Suprapubic skin (tissue), 4 donors: ENCODE measurements at regions not wholly inside any gene's neighbourhood (a gene's known extent, or its start where the extent isn't known, plus 50 kb on each side); places are given as distances from the start of the nearest gene placed in this dataset.

ENCODE experiments used
- DNase-seq, 2 donors: peaks; one replicate each; pipeline ENCODE4 v3.0.0-alpha.2; 2019; ENCODE audit warnings: low spot score in 2 of 2
- H3K27ac ChIP-seq: fragments of 200-600 bp; sonication (generic); one replicate; pipeline ENCODE4 v1.5.1; 2019
- H3K27me3 ChIP-seq: fragments of 200-600 bp; sonication (generic); one replicate; pipeline ENCODE4 v1.5.1; 2019
- H3K36me3 ChIP-seq: fragments of 200-600 bp; sonication (generic); one replicate; pipeline ENCODE4 v1.5.1; 2019
- H3K4me1 ChIP-seq: fragments of 200-600 bp; sonication (generic); one replicate; pipeline ENCODE4 v1.5.1; 2019
- H3K4me3 ChIP-seq: fragments of 200-600 bp; sonication (generic); one replicate; pipeline ENCODE4 v1.5.1; 2019; ENCODE audit warnings: mild to moderate bottlenecking
- H3K9me3 ChIP-seq: fragments of 200-600 bp; sonication (generic); one replicate; pipeline ENCODE4 v1.5.1; 2019
- EP300 ChIP-seq: sonication (generic); formaldehyde crosslinking; IDR thresholded peaks from one replicate; pipeline ENCODE4 v1.6.1; 2017; ENCODE audit warnings: antibody characterized with exemption
- POLR2A ChIP-seq, 2 donors: fragments of 450-650 bp; IDR thresholded peaks; one replicate each; pipeline ENCODE4 v1.6.1; 2017; ENCODE audit warnings: antibody characterized with exemption in 2 of 2, mild to moderate bottlenecking in 2 of 2, moderate library complexity in 2 of 2
- POLR2AphosphoS5 ChIP-seq, 3 donors: sonication (generic); formaldehyde crosslinking; IDR thresholded peaks; one replicate each; pipeline ENCODE4 v1.6.1; 2017; ENCODE audit warnings: antibody characterized with exemption in 3 of 3
- WGBS: methylation state at CpG from one replicate; pipeline ENCODE4 v1.1.5; 2018; 5-methylcytosine and 5-hydroxymethylcytosine counted together
- TF ChIP-seq, protein P1 (sequence below), 2 donors: fragments of 200-600 bp in 1 of 2; fragments of 450-650 bp in 1 of 2; sonication (generic) in 1 of 2; IDR thresholded peaks; one replicate each; pipeline ENCODE4 v1.5.1; 2016 to 2019; ENCODE audit warnings: antibody characterized with exemption in 2 of 2, mild to moderate bottlenecking in 1 of 2, moderate library complexity in 1 of 2

GRCh38 chr12:114936148-114937079 lies 252.4 kb upstream of the TBX3 start:
- no peaks in the 10 kb centered on the region for H3K4me1 ChIP-seq
- no peaks in the 10 kb centered on the region for H3K9me3 ChIP-seq
- DNase-seq, result no peak
- WGBS, result 74% methylated on average over 11 of the region's 11 CpGs
- no peaks in the 10 kb centered on the region for H3K36me3 ChIP-seq
- no peak for TF ChIP-seq POLR2AphosphoS5 (IDR thresholded peaks at IDR 0.05)
- TF ChIP-seq POLR2A (IDR thresholded peaks at IDR 0.05), result no peak
- TF ChIP-seq EP300, result no peak
- TF ChIP-seq, protein P1, sequence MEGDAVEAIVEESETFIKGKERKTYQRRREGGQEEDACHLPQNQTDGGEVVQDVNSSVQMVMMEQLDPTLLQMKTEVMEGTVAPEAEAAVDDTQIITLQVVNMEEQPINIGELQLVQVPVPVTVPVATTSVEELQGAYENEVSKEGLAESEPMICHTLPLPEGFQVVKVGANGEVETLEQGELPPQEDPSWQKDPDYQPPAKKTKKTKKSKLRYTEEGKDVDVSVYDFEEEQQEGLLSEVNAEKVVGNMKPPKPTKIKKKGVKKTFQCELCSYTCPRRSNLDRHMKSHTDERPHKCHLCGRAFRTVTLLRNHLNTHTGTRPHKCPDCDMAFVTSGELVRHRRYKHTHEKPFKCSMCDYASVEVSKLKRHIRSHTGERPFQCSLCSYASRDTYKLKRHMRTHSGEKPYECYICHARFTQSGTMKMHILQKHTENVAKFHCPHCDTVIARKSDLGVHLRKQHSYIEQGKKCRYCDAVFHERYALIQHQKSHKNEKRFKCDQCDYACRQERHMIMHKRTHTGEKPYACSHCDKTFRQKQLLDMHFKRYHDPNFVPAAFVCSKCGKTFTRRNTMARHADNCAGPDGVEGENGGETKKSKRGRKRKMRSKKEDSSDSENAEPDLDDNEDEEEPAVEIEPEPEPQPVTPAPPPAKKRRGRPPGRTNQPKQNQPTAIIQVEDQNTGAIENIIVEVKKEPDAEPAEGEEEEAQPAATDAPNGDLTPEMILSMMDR (IDR thresholded peaks at IDR 0.05), result no peak
- H3K4me3 ChIP-seq, result no peak overlapping the region
- H3K27me3 ChIP-seq, result no peaks in the 10 kb centered on the region
- H3K27ac ChIP-seq, result no peak overlapping the region

DNA sequence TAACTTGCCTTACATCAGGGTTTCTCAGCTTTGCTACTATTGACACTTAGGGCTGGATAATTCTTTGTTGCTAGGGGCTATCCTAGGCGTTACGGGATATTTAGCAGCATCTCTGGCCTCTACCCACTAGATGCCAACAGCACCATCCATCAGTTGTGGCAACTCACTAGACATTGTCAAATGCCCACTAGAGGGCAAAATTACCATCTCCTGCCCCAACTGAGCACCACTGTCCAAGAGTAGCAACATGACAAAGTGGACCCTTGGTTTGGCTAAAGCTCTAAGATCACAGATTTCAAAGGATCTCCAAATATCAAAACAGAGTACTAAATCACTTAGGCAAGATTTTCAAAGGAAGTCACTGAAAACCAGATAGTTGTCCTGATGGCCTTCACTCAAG lies 251.7 kb upstream of the TBX3 start:
- Histone ChIP-seq H3K27me3 (no peaks in the 10 kb centered on the region), H3K4me3 (no peak overlapping the region), H3K27ac (no peak overlapping the region), H3K4me1 (no peaks in the 10 kb centered on the region), H3K36me3 (no peaks in the 10 kb centered on the region), H3K9me3 (no peaks in the 10 kb centered on the region)
- no peak for DNase-seq
- TF ChIP-seq EP300, result no peak
- TF ChIP-seq, protein P1 (IDR thresholded peaks at IDR 0.05), result no peak
- no peak for TF ChIP-seq POLR2AphosphoS5 (IDR thresholded peaks at IDR 0.05)
- TF ChIP-seq POLR2A (IDR thresholded peaks at IDR 0.05), result no peak
- WGBS, result 98% methylated on average over 2 of the region's 2 CpGs

DNA sequence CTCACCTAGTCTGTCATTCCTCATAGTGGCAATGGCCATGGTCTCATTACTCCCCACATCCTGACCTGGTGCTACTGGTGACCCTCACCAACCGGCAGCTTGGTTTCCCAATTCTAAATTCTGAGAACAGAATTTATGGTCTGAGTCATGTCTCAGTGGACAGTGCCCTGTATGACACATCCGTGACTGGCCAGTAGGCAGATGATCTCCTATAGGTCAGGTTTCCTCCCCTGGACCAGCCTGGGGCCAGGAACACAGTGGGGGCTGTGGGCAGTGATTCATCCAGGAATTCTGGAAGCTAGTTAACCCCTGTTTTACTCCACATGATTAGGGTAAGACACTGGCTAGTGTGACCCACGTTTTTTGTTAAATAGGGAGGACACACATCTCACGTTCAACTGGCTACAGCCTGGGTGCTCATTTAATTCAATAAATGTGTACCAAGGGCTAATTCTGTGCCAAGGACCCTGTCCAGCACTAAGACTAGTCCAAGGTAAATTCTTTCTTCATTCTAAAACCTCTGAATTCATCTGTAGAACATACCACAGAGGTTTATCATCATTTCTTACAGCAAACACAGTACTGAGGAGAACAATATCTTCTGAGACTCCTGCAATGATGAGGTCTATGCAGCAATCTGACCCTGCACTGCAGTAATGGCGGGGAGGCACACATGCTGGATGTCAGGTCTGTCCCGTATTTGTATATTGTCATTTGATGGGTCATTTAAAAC lies 249.6 kb upstream of the TBX3 start:
- Histone ChIP-seq H3K4me3 (no peak overlapping the region), H3K36me3 (no peaks in the 10 kb centered on the region), H3K9me3 (no peaks in the 10 kb centered on the region), H3K4me1 (no peaks in the 10 kb centered on the region), H3K27me3 (no peaks in the 10 kb centered on the region), H3K27ac (no peak overlapping the region)
- no peak for TF ChIP-seq EP300
- TF ChIP-seq, protein P1 (IDR thresholded peaks at IDR 0.05), result no peak
- no peak for TF ChIP-seq POLR2AphosphoS5 (IDR thresholded peaks at IDR 0.05)
- TF ChIP-seq POLR2A (IDR thresholded peaks at IDR 0.05), result no peak
- WGBS, result 73% methylated on average over 6 of the region's 6 CpGs
- DNase-seq, result no peak

- WGBS, result 80% methylated on average over 3 of the region's 3 CpGs
- no peaks in the 10 kb centered on the region for H3K27me3 ChIP-seq
- no peak for DNase-seq
These were observed 248.8 kb upstream of the TBX3 start for GRCh38 chr12:114932806-114933205.

More at GRCh38 chr12:114932806-114933205, 248.8 kb upstream of the TBX3 start:
- Histone ChIP-seq H3K4me1 (no peaks in the 10 kb centered on the region), H3K4me3 (no peak overlapping the region), H3K27ac (no peak overlapping the region), H3K9me3 (no peaks in the 10 kb centered on the region), H3K36me3 (no peaks in the 10 kb centered on the region)
- TF ChIP-seq POLR2AphosphoS5 (IDR thresholded peaks at IDR 0.05) (no peak), POLR2A (IDR thresholded peaks at IDR 0.05) (no peak), EP300 (no peak)
- TF ChIP-seq, protein P1 (IDR thresholded peaks at IDR 0.05), result no peak
